ENCODE measurements at regions not wholly inside any gene's neighbourhood (a gene's known extent, or its start where the extent isn't known, plus 50 kb on each side); places are given as distances from the start of the nearest gene placed in this dataset.

DNA sequence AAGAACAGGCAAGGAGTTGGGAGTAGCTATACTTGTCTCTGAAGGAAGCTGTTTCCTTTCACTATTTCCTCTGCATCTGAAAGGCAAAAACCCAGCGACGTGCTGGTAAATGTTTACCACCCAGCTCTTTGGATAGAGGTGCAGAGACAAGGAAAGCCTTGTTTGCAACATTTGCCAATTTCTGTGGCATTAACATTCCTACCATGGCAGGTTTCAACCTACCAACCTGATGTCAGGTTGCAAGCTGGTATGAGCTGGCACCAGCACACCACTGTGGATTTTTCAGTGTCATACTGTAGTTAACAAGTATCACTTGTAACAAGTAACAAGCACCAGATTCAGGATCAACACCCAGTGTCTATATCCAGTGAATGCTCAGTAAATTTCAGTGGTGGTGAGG is 294.8 kb upstream of the TMPO start:
- TF ChIP-seq, protein P1, sequence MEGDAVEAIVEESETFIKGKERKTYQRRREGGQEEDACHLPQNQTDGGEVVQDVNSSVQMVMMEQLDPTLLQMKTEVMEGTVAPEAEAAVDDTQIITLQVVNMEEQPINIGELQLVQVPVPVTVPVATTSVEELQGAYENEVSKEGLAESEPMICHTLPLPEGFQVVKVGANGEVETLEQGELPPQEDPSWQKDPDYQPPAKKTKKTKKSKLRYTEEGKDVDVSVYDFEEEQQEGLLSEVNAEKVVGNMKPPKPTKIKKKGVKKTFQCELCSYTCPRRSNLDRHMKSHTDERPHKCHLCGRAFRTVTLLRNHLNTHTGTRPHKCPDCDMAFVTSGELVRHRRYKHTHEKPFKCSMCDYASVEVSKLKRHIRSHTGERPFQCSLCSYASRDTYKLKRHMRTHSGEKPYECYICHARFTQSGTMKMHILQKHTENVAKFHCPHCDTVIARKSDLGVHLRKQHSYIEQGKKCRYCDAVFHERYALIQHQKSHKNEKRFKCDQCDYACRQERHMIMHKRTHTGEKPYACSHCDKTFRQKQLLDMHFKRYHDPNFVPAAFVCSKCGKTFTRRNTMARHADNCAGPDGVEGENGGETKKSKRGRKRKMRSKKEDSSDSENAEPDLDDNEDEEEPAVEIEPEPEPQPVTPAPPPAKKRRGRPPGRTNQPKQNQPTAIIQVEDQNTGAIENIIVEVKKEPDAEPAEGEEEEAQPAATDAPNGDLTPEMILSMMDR (IDR thresholded peaks at IDR 0.05 in 8 of 11, conservative IDR thresholded peaks at IDR 0.05 in 3 of 11), result no peak
- no peak for TF ChIP-seq POLR2AphosphoS5 (IDR thresholded peaks at IDR 0.05)

Measured in spleen (tissue), 7 donors.